HG02884 (cell line): ENCODE measurements at regions not wholly inside any gene's neighbourhood (a gene's known extent, or its start where the extent isn't known, plus 50 kb on each side); places are given as distances from the start of the nearest gene placed in this dataset.
A peak's percentile ranks its signal among the peaks of the same experiment; 100 is the strongest.

ENCODE experiments used
- ATAC-seq: cut with Tn5 transposase; IDR thresholded peaks from one replicate; pipeline ENCODE4 v1.9.1; 2021; ENCODE audit warnings: mild to moderate bottlenecking, moderate library complexity; ENCODE audit not compliant: unreplicated experiment

DNA sequence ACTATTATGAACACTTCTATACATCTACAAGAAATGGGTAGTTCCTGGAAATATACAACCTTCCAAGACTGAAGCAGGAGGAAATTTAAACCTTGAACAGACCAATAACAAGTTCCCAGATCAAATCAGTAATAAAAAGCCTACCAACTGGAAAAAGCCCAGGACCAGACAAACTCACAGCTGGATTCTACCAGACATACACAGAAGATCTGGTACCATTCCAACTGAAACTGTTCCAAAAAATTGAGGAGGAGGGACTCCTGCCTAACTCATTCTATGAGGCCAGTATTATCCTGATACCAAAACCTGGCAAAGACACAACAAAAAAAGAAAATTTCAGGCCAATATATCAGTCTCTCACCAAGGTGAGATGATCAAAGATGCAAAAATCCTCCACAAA is 189.4 kb downstream of the RPS29 start:
- no peak for ATAC-seq

DNA sequence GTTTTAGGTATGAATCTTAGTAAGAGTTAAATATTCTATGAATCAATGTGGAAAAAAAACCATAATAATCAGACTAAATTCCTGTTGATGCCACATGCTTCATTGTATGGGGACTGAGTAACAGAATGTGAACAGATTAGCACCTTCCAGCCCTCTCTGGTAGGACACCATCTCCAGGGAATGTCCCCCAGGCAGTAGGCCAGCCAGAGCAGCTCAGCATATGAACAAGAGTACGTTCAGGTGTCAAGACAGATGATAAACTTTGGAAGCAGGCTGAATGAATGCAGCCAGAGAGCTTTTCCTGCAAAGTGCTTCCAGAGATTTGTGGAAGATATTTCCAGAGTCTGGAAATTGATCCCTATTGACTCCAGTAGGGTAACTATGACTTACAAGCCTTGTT is 204.4 kb downstream of the RPS29 start:
- no peak for ATAC-seq

DNA sequence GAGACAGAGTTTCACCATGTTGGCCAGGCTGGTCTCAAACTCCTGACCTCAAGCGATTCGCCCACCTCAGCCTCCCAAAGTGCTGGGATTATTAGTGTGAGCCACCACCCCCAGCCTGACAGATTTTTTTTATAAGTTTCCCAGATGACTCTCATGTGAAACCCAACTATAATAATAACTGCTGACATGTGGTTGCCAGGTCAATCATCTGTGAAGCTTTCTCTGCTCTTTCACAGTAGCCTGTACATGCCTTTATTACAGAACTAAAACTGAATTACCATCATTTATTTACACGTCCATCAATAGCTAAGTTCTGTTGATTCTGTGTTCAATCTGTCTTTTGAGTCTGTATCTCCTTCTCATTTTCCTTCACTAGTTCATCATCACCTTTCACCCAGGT is 218.5 kb downstream of the RPS29 start:
- no peak for ATAC-seq

DNA sequence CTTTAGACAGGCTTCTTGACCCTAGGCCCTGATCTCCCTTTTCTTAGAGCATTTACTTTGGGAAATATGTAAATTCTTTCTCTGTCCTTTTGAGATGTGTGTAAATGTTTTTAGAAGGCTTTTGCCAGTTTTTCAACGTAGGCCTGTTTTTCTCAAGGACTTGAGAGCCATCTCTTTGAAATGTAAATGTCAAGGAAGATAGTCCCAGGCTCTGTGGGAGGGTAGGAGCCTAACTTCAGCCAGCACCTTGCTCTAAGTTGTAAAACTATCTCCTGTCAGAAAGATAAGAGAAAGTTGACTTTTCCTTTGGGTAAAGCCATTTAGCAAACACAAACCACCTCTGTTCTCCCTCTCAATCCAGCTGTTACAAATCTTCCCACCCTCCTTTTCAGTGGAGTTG is 219.8 kb downstream of the RPS29 start:
- no peak for ATAC-seq

DNA sequence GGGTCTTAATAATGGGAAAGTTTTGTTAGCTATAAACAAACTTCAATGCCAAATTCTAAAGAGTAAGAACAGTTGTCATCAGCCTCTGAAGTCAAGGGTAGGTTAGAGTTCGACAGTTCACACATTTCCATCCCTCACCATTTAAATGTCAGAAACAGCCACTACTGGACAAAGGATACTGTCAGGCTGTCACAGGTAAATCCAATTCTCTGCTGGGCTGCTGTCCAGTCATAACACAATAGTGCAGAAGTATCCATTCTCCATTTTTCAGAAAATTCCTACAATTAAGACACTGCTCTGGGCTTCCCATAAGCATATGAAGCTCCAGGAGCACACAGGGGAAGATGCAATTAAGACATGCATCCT is 221.4 kb downstream of the RPS29 start:
- no peak for ATAC-seq

DNA sequence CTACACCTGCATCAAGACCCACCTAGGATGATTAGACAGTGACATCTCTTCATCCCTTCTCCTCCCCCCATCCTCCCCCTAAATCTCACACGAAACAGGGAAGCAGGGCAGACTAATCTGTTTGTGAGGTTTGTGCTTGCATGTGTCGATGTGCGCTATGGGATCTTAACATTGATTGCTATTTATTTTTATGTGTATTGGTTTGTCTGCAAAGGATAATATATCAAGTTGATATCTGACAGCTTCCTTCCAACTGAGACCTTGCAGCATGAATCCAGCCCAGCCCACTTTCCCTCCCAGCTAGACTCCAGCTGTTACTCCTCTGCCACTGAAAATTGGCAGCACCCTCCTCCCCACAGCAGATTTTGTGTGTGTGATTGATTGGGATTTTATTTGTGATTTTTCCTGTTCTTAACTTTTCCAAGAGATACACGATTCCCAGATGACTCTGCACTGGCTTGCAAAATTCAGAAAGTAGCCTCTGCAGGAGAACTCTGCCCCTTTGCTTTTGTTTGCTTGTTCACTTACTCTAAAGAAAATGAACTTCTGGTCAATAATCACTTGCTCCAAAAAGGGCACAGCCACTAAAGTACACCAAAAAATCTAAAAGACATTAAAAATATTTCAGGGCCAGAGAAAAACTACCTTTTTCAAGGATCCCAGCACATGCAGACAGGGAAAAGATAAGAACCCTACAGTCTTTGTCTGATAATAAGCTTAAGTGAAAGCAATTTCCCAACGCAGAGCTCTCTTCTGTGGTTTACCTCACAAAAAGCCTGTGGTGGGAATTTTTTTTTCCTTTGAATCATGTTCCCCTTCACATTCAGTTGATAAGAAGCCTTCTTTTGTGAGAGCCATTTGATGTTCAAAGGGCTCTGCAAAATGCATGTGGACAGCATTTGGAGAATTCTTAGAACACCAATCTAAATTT is 222.1 kb downstream of the RPS29 start:
- ATAC-seq, result no peak

DNA sequence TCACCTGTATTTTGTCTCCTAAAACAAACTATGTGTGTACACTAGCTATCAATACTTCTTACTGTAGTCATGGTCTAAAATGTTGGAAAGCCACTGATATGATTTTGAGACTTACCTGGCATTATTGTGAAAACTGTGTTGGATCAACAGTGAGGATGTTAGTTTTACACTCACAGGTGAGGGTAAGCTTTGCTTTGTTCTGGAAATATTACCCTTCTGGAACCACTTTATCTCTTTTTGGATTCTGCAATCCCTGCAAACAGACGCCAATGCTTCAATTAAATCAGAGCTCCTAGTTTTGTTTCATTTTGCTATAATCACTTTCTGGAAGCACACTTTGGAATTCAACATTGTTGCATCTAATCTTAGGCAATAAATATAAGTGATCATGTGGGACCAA is 223.3 kb downstream of the RPS29 start:
- no peak for ATAC-seq

DNA sequence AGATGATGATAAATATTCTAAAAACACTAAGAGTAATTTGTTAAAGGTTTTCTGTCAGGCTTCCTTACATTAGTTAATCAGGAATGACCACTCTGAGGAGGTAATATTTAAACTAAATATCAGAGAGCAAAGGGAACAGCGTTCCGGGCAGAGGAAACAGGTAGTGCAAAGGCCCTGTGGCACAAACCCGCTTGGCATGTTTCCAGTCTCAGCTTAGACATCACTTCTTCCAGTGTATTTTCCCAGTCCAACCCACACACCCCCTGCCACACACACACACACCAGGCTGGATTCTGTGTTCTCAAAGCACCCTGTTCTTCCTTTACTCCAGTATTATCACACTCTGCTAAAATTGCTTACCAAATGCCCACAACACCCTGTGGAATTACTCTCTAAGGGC is 247.1 kb downstream of the RPS29 start:
- ATAC-seq, result no peak

DNA sequence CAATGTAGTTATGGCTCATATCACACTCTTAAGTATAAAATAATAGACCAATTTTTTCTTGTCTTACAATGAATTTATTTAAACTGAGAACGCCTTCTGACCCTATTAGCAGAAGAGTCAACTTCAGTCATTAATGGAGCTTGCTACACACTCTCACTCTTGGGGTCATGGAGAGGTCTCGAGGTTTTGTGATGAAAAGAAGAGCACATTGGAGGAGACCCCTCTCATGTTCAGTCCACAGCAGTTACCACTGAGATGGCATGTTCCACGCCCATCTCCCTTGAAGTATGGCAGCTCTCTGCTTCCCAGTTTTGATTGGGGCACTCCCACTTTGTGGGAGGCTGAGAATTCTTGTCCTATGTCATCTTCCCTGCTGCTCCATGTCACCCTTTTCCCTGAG is 266.4 kb downstream of the RPS29 start:
- no peak for ATAC-seq

DNA sequence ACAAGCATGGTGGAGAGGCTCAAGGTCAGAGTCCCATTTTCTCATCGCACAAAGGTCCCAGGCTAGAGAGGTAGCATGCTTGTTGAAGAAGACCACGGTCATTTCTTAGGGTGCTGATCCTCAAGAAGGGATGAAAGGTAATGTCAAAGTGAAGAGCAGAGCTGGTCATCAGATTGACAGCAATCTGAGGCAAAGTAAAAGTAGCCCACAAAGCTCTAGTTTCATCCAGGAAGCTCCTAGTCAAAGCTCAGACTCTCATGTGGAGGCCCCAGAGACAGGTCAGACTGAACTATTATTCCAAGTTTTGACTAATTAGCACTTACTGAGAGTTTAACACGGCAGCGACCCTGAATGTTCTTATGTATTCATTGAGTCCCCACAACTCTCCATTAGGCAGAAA is 270.6 kb downstream of the RPS29 start:
- ATAC-seq, result no peak

DNA sequence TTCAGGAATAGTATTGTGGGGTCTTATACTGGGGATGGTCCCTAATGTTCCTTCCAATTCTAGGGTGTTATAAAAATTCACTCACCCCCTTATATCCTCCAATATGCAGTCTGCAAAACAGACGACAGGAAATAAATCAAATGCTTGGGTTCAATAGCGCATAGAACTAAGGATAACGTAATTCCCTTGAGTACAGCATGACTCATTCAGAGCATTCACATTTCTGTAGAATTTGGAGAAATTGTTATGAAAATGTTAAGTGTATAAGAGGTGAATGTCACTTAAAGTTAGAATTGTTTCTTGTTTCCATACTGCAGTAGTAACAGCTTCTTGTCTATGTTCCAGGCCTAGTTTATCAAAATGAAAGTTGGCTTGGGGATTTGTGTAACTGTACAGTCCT is 271.4 kb downstream of the RPS29 start:
- no peak for ATAC-seq

DNA sequence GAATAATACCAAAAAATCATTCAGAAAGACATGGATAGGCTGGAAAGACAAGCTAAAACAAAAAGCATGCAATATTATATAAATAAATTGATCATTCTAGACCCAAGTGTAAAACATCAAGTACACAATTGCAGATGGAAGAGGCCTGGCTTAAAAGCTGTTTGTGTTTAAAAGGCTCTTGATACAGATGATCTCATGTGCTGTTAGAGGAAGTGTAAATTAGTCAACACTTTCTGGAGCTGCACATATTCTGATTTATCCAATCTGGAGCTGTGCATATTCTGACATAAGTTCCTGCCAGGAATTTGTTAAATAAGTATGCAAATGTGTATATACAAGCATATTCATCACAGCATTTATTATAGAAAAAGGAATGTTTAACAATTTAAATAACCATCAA is 273.1 kb downstream of the RPS29 start:
- no peak for ATAC-seq

DNA sequence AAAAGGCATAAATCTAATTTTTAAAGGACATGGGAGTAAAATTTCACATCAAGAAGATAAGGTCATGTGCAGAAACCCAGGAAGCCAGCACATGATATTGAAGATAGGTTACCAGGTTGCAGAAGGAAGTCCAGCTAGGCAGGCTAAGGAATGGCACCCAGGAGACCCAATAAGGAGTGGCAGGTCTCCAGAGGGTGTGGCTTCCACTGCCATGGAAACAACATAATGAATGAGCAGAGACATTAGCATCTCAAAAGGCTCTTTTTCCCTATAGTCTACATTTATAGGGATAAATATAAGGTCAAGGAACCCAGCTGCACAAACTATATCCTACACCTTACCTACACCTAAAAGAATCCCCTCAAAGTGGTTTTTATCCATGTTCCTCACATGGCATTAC is 275.9 kb downstream of the RPS29 start:
- ATAC-seq, result no peak

DNA sequence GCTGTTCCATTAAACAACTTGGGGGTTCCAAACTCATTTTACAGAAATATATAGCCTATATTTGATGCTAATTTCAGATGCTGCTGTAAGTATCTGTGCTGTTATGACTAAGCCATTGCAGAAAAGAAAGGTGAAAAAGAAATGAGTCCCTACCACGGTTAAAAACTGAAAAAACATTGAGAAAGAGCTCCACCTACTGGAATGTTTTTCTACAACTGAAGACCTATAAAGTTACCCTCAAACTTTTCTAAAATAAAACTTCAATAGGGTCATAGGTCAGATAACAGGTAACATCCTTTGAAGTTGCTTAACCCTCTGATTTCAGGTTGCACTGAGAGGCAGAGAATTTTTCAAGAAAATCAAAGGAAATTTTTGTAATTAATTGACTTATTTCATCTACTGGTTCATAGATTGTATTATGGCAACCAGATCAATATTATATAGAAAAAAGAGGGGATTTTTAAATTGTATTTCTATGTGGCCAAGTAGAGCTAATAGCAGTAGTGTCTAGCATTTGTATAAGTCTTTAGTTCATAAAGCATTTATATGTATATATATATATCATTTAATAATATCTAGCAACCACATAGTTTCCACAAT is 279.9 kb downstream of the RPS29 start:
- peak; percentile 87 for ATAC-seq

DNA sequence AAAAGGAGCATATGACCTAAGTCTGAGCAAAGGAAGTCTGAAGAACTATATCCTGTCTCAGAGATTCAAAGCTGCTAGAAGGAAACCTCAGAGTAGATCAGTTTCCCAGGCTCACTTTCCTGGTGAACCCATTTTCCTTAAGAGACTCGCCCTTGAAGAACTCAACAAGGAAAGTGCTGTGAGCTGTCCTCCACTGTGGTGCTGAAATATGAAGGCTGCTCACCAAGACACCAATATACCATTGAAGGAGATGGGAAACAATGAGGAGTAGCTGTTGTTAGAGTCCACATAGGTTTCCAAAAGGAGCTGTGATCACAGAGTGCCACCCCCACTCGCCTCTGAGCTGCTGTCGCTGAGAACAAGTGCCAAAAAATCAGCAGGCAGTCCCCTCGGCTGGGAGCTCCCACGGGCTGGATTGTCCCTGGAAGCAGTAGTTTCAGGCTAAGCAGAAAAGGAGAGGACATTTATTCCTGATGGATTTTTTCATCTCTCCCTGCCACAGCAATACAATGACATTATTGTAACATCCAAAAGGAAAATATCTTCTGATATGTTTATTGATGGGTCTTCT is 282.1 kb downstream of the RPS29 start:
- ATAC-seq, result no peak

DNA sequence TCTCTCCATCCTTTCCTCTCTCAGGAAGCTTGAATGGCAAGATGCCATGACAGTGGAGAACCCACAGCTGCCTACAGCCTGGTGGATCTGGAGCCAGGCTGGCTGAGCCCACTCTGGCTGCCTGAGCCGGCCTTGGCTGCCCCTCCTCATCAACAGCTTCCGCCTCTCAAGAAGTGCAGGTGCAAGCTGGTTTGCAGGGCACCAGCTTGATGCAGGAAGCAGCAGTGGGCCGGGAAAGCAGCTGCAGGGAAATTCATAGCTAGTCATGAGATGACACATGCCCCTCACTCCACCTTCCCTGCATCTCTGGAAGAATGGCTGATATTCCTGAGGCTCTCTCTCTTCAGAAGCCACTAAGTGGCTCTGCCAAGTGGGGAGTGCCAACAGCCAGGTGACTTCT is 289.1 kb downstream of the RPS29 start:
- no peak for ATAC-seq

DNA sequence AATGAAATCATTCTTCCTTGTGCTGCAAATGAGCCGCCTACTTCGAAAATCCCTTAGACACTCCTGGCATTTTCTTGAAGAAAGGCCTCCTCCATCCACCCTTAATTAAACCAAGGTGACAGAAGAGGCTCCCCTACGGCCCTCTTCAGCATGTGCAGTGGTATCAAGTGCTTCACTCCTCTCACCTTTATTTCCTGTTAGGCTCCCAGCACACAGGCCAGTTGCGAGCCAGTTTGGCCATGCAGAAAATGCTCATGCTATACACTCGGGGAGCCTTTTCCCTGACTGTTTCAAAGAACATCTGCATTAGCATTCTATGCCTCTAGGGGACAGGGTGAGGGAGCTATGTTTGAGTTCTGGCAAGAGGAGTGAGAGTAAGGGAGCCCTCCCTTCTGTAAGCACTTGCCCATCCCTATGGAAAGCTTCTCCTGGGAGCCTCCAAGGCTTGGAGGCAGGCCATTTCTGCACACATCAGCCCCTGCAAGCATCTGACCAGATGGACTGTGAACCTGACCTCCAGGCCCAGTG is 291.5 kb downstream of the RPS29 start:
- no peak for ATAC-seq

DNA sequence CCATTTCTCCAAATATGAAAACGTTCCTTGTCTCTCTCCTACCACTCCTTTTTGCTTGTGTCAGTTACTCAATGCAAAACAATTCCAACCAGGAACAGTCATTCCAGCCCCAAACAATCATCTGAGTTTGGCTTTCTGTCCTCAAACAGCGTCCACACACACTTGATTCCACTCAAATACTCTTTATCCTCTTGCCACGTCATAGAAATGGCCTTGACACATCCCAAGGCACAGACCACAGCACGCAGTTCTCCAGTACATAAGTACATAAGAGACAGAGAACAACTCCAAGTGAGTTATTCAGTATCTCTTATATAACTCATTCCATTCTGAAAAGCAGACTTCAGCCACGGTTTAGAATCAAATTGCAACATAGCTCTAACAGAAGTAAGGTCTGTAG is 299.2 kb downstream of the RPS29 start:
- ATAC-seq, result no peak

DNA sequence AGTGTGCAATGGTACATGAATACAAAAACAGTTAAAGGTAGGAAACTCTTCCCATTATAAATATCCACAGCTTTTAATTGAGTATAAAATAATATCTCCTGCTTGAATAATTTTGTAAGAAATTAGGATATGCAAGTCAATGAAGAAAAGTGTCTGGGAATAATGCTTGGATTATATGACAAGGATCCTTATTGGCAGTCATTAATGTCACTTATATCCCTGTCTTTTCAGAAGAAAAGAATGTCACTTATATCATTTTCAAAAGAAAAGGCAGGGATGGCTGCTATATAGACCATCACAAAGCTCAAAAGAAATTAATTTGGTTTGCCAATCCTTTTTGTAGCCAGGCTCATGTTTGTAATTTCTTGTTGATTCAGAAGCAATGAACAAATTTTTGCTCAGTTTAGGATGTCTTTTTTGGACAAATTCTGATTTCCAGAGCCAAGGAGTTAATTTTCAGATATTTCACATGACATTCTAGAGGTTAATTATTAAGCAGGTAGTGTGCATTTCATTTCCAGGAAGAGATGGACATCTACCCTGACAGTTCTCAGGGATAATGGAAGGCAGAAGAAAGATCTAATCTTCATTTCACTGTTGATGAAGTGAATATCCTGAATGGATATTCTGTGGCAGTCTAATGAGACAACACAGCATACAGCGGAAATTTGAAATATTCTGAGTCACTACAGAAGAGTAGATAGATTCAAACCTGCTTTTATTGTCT is 299.8 kb downstream of the RPS29 start:
- no peak for ATAC-seq

DNA sequence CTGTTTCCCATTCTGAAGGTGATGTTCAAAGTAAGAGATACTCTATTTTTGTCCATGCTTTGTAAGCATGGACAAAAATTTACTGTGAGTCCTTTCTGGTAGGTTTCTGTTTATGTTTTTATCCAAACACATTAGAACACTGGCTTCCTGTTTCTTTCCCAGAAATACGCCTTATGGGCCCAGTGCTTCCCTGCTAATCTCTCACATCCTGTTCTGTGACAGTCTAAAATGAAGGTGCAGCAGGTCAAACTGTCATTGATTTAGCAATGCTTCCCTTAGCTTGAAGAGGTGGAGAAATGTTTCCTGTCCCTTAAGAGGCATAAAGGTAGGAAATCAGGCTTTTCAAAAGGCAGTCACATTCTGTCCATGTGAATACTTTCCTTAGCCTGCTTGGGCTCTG is 305.6 kb downstream of the RPS29 start:
- ATAC-seq, result no peak

DNA sequence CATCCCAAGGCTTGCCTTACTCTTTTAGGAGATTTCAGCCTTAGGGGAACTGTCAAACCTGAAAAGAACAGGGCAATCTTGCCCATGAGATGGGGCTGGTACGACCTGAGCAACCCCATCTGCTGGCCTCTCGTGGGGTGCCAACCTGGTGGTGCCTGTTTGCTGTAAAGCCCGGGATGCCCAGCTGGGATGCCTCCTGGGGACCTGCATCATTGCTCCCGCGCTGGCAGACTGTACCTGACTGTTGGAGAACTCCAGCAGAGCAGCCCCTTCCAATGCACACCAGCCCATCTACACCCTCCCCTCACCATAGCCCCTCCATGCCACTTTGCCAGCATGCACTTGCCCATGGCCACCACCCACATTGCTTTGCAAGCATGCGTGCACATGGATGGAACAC is 335.7 kb downstream of the RPS29 start:
- ATAC-seq, result no peak
